ENCODE measurements at regions not wholly inside any gene's neighbourhood (a gene's known extent, or its start where the extent isn't known, plus 50 kb on each side); places are given as distances from the start of the nearest gene placed in this dataset.

DNA sequence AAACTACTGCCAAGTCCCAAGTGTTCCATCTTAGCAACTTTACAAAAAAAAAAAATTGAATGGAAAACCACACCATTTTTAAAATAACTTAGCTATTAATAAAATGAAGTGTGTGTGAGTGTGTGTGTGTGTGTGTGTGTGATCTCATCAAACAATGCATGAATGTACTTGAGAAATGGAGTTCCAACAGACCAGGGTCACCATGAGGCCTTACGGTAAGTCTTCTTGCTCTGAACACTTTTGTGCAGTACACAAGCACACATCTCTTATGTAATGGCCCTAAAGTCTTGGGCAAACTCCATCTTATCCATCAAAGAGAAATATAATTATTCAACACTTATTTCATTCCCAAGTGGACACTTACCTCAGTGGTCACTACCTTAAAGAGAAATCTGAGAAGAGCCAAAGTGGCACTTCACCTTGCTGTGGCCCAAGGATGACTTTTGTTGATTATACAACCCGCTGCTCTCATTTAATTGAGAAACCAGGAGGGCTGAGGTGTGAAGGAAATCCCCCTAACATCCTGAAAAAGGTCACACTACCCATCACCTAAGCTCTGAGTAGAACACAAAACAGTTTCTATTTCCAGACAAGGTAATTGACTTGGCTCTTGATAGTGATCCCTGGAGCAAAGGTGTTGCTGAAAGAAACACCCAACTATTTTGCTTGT is 96.5 kb upstream of the PRDX4 start:
- no peaks in the 10 kb centered on the region for H3K36me3 ChIP-seq
- TF ChIP-seq, protein P1, sequence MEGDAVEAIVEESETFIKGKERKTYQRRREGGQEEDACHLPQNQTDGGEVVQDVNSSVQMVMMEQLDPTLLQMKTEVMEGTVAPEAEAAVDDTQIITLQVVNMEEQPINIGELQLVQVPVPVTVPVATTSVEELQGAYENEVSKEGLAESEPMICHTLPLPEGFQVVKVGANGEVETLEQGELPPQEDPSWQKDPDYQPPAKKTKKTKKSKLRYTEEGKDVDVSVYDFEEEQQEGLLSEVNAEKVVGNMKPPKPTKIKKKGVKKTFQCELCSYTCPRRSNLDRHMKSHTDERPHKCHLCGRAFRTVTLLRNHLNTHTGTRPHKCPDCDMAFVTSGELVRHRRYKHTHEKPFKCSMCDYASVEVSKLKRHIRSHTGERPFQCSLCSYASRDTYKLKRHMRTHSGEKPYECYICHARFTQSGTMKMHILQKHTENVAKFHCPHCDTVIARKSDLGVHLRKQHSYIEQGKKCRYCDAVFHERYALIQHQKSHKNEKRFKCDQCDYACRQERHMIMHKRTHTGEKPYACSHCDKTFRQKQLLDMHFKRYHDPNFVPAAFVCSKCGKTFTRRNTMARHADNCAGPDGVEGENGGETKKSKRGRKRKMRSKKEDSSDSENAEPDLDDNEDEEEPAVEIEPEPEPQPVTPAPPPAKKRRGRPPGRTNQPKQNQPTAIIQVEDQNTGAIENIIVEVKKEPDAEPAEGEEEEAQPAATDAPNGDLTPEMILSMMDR (IDR thresholded peaks at IDR 0.05): no peak
- no peaks in the 10 kb centered on the region for H3K9me3 ChIP-seq
- DNase-seq (no peak), ATAC-seq (peak; percentile 63)
- no peaks in the 10 kb centered on the region for H3K27me3 ChIP-seq
- no peak overlapping the region for H3K4me3 ChIP-seq
- intact Hi-C loops (cut with DNase I): no loop called here
- no peaks in the 10 kb centered on the region for H3K4me1 ChIP-seq
- H3K27ac ChIP-seq: no peak overlapping the region

DNA sequence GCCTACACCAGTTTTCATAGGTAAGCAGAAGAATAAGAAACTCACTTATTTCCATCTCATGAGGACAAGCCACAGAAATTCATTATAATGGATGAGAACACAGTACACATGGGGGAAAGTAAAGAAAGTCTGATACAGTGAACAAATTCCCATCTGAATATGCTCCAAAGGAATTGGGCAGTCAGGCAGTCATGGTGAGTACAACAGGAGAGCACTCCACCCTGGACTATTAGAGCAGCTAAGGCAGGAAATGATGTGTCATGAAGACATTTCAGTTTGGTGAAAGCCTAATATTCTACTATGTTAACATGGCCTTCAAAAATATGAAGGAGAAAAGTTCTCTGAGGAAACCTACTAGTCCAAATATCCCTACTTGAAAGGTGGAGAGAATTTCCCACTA is 92.0 kb upstream of the PRDX4 start:
- ATAC-seq: no peak
- DNase-seq: no peak
- intact Hi-C loops (cut with DNase I): no loop called here

GRCh38 chrX:23578079-23578478 is 89.2 kb upstream of the PRDX4 start:
- H3K4me3 ChIP-seq: no peak overlapping the region
- H3K27me3 ChIP-seq: no peaks in the 10 kb centered on the region
- intact Hi-C loops (cut with DNase I): no loop called here
- H3K4me1 ChIP-seq: no peaks in the 10 kb centered on the region
- H3K27ac ChIP-seq: no peak overlapping the region
- DNase-seq: no peak
- no peak for ATAC-seq
- no peaks in the 10 kb centered on the region for H3K9me3 ChIP-seq
- H3K36me3 ChIP-seq: no peaks in the 10 kb centered on the region
- TF ChIP-seq, protein P1 (IDR thresholded peaks at IDR 0.05): no peak

More for the DNA sequence above, 92.0 kb upstream of the PRDX4 start:
- Histone ChIP-seq H3K27me3 (no peaks in the 10 kb centered on the region), H3K9me3 (no peaks in the 10 kb centered on the region), H3K27ac (no peak overlapping the region), H3K4me3 (no peak overlapping the region), H3K36me3 (no peaks in the 10 kb centered on the region), H3K4me1 (no peaks in the 10 kb centered on the region)
- TF ChIP-seq, protein P1 (IDR thresholded peaks at IDR 0.05): no peak

DNA sequence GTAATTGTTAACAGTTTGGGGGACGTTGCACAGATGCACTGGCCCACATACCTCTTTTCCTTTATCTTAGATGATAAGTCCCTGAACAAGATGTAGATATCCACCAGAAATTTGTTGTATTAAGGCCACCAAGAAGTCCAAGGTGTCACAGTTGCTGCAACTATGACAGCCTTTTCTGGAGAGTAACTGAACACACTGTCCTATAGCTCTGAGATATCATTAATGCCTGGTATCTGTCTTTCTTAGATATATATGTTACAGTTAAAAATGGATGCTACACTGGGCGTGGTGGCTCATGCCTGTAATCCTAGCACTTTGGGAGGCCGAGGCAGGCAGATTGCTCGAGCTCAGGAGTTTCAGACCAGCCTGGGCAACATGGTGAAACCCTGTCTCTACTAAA is 77.8 kb upstream of the PRDX4 start:
- ATAC-seq: no peak
- Histone ChIP-seq H3K27me3 (no peaks in the 10 kb centered on the region), H3K4me1 (no peaks in the 10 kb centered on the region), H3K27ac (no peak overlapping the region), H3K36me3 (no peaks in the 10 kb centered on the region), H3K9me3 (no peaks in the 10 kb centered on the region), H3K4me3 (no peak overlapping the region)
- DNase-seq: no peak
- intact Hi-C loops (cut with DNase I): no loop called here
- TF ChIP-seq, protein P1 (IDR thresholded peaks at IDR 0.05): no peak

GRCh38 chrX:23592741-23593140 is 74.6 kb upstream of the PRDX4 start:
- Histone ChIP-seq H3K36me3 (no peaks in the 10 kb centered on the region), H3K27ac (no peak overlapping the region), H3K27me3 (no peaks in the 10 kb centered on the region), H3K9me3 (no peaks in the 10 kb centered on the region), H3K4me3 (no peak overlapping the region), H3K4me1 (no peaks in the 10 kb centered on the region)
- peak; percentile 41 for DNase-seq
- TF ChIP-seq, protein P1 (IDR thresholded peaks at IDR 0.05): no peak
- intact Hi-C loops (cut with DNase I): no loop called here
- ATAC-seq: no peak

GRCh38 chrX:23598575-23598974 is 68.7 kb upstream of the PRDX4 start:
- Histone ChIP-seq H3K36me3 (no peaks in the 10 kb centered on the region), H3K27me3 (no peaks in the 10 kb centered on the region), H3K4me1 (no peaks in the 10 kb centered on the region), H3K9me3 (no peaks in the 10 kb centered on the region), H3K4me3 (no peak overlapping the region), H3K27ac (no peak overlapping the region)
- TF ChIP-seq, protein P1 (IDR thresholded peaks at IDR 0.05): no peak
- intact Hi-C loops (cut with DNase I): no loop called here
- DNase-seq: no peak
- ATAC-seq: no peak
